Ovary (tissue), 7 donors: ENCODE measurements at regions not wholly inside any gene's neighbourhood (a gene's known extent, or its start where the extent isn't known, plus 50 kb on each side); places are given as distances from the start of the nearest gene placed in this dataset.

Experiments
- DNase-seq, 5 donors: peaks; one replicate each; pipeline ENCODE4 v3.0.0-alpha.2; 2019 to 2020
- H3K27ac ChIP-seq, 2 donors: fragments of 200-600 bp; one replicate each; pipeline versions ENCODE4 v1.5.1 to v1.8.0; 2019 to 2022
- H3K27me3 ChIP-seq: fragments of 200-600 bp; one replicate; pipeline ENCODE4 v1.8.0; 2022
- H3K36me3 ChIP-seq: fragments of 200-600 bp; sonication (generic); one replicate; pipeline ENCODE4 v1.5.1; 2019
- H3K4me1 ChIP-seq: one replicate; pipeline ENCODE4 v1.8.1; 2013; ENCODE audit warnings: mild to moderate bottlenecking, moderate library complexity; ENCODE audit not compliant: insufficient read depth
- H3K4me3 ChIP-seq: fragments of 200-600 bp; sonication (generic); one replicate; pipeline ENCODE4 v1.5.1; 2017
- H3K9me3 ChIP-seq, 2 donors: fragments of 200-600 bp in 1 of 2; sonication (generic) in 1 of 2; one replicate each; pipeline versions ENCODE4 v1.5.1 to v1.8.1; 2013 to 2019; ENCODE audit warnings: mild to moderate bottlenecking in 1 of 2, moderate library complexity in 1 of 2
- CTCF ChIP-seq, 3 donors: fragments of 450-650 bp in 2 of 3; fragments of 200-600 bp in 1 of 3; IDR thresholded peaks; one replicate each; pipeline versions ENCODE4 v1.5.1 to v1.8.0; 2016 to 2022; ENCODE audit warnings: antibody characterized with exemption in 3 of 3, mild to moderate bottlenecking in 1 of 3
- EP300 ChIP-seq: sonication (generic); formaldehyde crosslinking; IDR thresholded peaks from one replicate; pipeline ENCODE4 v1.6.1; 2017; ENCODE audit warnings: antibody characterized with exemption
- POLR2A ChIP-seq: fragments of 450-650 bp; IDR thresholded peaks from one replicate; pipeline ENCODE4 v1.6.1; 2017; ENCODE audit warnings: antibody characterized with exemption, mild to moderate bottlenecking, moderate library complexity
- WGBS, 3 donors: extraction: QIAGEN DNeasy Blood & Tissue Kit in 1 of 3; methylation state at CpG; one replicate each; pipeline versions ENCODE4 v1.1.5 to v1.1.7; 2013 to 2017; 5-methylcytosine and 5-hydroxymethylcytosine counted together
- intact Hi-C, 4 donors: fragments of 100-400 bp; cut with DNase I; formaldehyde crosslinking; loops; one replicate each; pipeline versions ENCODE4 v1.11.0 to v1.15.1; 2022 to 2023
- donor health status: DM: no; HTN: no; CAD: no; lungs with moderate emphysema.
- donor health status: DM: no; HTN: no; CAD: no.
- donor health status: Bipolar disorder and iron deficiency.
- donor health status: DM: no; HTN: no; CAD: no.
- donor health status: DM: yes; HTN: yes; CAD: no.

- no peaks in the 10 kb centered on the region for H3K36me3 ChIP-seq
- intact Hi-C loops, result no loop called here
- TF ChIP-seq EP300, result no peak
- no peak for TF ChIP-seq POLR2A
- TF ChIP-seq CTCF (IDR thresholded peaks at IDR 0.05), result no peak
- no peaks in the 10 kb centered on the region for H3K27me3 ChIP-seq
- no peaks in the 10 kb centered on the region for H3K9me3 ChIP-seq
- no peak for DNase-seq
- WGBS, 3 donors, result 70 to 78% (median 71%) methylated on average over 1 of the region's 1 CpG
- H3K4me1 ChIP-seq, result no peaks in the 10 kb centered on the region
- H3K27ac ChIP-seq, result no peak overlapping the region
- H3K4me3 ChIP-seq, result no peak overlapping the region
Measured at GRCh38 chr12:41706376-41706775, 438.3 kb downstream of the GXYLT1 start.

GRCh38 chr12:41701943-41702601 lies 442.6 kb downstream of the GXYLT1 start:
- Histone ChIP-seq H3K36me3 (no peaks in the 10 kb centered on the region), H3K4me1 (no peaks in the 10 kb centered on the region), H3K27me3 (no peaks in the 10 kb centered on the region), H3K27ac (no peak overlapping the region), H3K4me3 (no peak overlapping the region), H3K9me3 (no peaks in the 10 kb centered on the region)
- no peak for TF ChIP-seq EP300
- TF ChIP-seq CTCF (IDR thresholded peaks at IDR 0.05), result no peak
- no peak for TF ChIP-seq POLR2A
- 20 to 37% (median 33%) methylated on average over 2 of the region's 2 CpGs for WGBS, 3 donors
- DNase-seq, result no peak
- intact Hi-C loops, result no loop called here

GRCh38 chr12:41700940-41701339 lies 443.7 kb downstream of the GXYLT1 start:
- Histone ChIP-seq H3K9me3 (no peaks in the 10 kb centered on the region), H3K4me1 (no peaks in the 10 kb centered on the region), H3K27ac (no peak overlapping the region), H3K4me3 (no peak overlapping the region), H3K27me3 (no peaks in the 10 kb centered on the region), H3K36me3 (no peaks in the 10 kb centered on the region)
- intact Hi-C loops, result no loop called here
- TF ChIP-seq EP300 (no peak), POLR2A (no peak), CTCF (IDR thresholded peaks at IDR 0.05) (no peak)
- no peak for DNase-seq
- WGBS, 3 donors, result 82 to 85% (median 82%) methylated on average over 4 of the region's 4 CpGs

GRCh38 chr12:41699658-41700057 lies 445.0 kb downstream of the GXYLT1 start:
- Histone ChIP-seq H3K27me3 (no peaks in the 10 kb centered on the region), H3K9me3 (no peaks in the 10 kb centered on the region), H3K36me3 (no peaks in the 10 kb centered on the region), H3K4me3 (no peak overlapping the region), H3K27ac (no peak overlapping the region), H3K4me1 (no peaks in the 10 kb centered on the region)
- TF ChIP-seq POLR2A (no peak), EP300 (no peak), CTCF (IDR thresholded peaks at IDR 0.05) (no peak)
- DNase-seq, result no peak
- intact Hi-C loops, result no loop called here
- WGBS, 3 donors, result 91 to 96% (median 95%) methylated on average over 3 of the region's 3 CpGs
